Non-pigmented ciliary epithelial cell (primary cell): ENCODE measurements at regions not wholly inside any gene's neighbourhood (a gene's known extent, or its start where the extent isn't known, plus 50 kb on each side); places are given as distances from the start of the nearest gene placed in this dataset.

ENCODE experiments used
- DNase-seq: peaks from one replicate; pipeline ENCODE4 v3.0.0-alpha.2; 2010; ENCODE audit warnings: low read depth

GRCh38 chr5:165104611-165105010, 1599.2 kb downstream of the MAT2B start:
- no peak for DNase-seq

GRCh38 chr5:165108809-165109208, 1603.4 kb downstream of the MAT2B start:
- no peak for DNase-seq

- DNase-seq: no peak
Measured at GRCh38 chr5:165119175-165119574, 1613.8 kb downstream of the MAT2B start.

- DNase-seq: no peak
Measured at GRCh38 chr5:165126598-165126997, 1621.2 kb downstream of the MAT2B start.

- DNase-seq: no peak
Measured at GRCh38 chr5:165127941-165128340, 1622.5 kb downstream of the MAT2B start.

GRCh38 chr5:165130656-165131055, 1625.2 kb downstream of the MAT2B start:
- peak; percentile 2 for DNase-seq

GRCh38 chr5:165134155-165134554, 1628.7 kb downstream of the MAT2B start:
- no peak for DNase-seq

GRCh38 chr5:165135565-165135964, 1630.1 kb downstream of the MAT2B start:
- no peak for DNase-seq

- no peak for DNase-seq
Measured at GRCh38 chr5:165137701-165138100, 1632.3 kb downstream of the MAT2B start.

GRCh38 chr5:165138236-165138635, 1632.8 kb downstream of the MAT2B start:
- DNase-seq: no peak

GRCh38 chr5:165139262-165139661, 1633.8 kb downstream of the MAT2B start:
- DNase-seq: no peak

GRCh38 chr5:165139721-165140120, 1634.3 kb downstream of the MAT2B start:
- no peak for DNase-seq

GRCh38 chr5:165143741-165144140, 1638.3 kb downstream of the MAT2B start:
- DNase-seq: no peak

- DNase-seq: no peak
Measured at GRCh38 chr5:165149431-165149830, 1644.0 kb downstream of the MAT2B start.

- DNase-seq: no peak
Measured at GRCh38 chr5:165152058-165152457, 1646.6 kb downstream of the MAT2B start.

GRCh38 chr5:165157219-165157618, 1651.8 kb downstream of the MAT2B start:
- DNase-seq: no peak

- no peak for DNase-seq
Measured at GRCh38 chr5:165161204-165161603, 1655.8 kb downstream of the MAT2B start.

- DNase-seq: no peak
Measured at GRCh38 chr5:165163861-165164260, 1658.4 kb downstream of the MAT2B start.

- no peak for DNase-seq
Measured at GRCh38 chr5:165173651-165174050, 1668.2 kb downstream of the MAT2B start.

- DNase-seq: no peak
Measured at GRCh38 chr5:165175041-165175440, 1669.6 kb downstream of the MAT2B start.

- DNase-seq: no peak
Measured at GRCh38 chr5:165184183-165184582, 1678.8 kb downstream of the MAT2B start.

- DNase-seq: no peak
Measured at GRCh38 chr5:165185716-165186115, 1680.3 kb downstream of the MAT2B start.

- no peak for DNase-seq
Measured at GRCh38 chr5:165187815-165188214, 1682.4 kb downstream of the MAT2B start.

- no peak for DNase-seq
Measured at GRCh38 chr5:165188556-165189175, 1683.2 kb downstream of the MAT2B start.

GRCh38 chr5:165196961-165197360, 1691.5 kb downstream of the MAT2B start:
- no peak for DNase-seq
